HG03442 (cell line): ENCODE measurements at regions not wholly inside any gene's neighbourhood (a gene's known extent, or its start where the extent isn't known, plus 50 kb on each side); places are given as distances from the start of the nearest gene placed in this dataset.

Source experiments
- ATAC-seq: cut with Tn5 transposase; IDR thresholded peaks from one replicate; pipeline ENCODE4 v1.9.1; 2021; ENCODE audit warnings: mild to moderate bottlenecking, moderate library complexity; ENCODE audit not compliant: unreplicated experiment

DNA sequence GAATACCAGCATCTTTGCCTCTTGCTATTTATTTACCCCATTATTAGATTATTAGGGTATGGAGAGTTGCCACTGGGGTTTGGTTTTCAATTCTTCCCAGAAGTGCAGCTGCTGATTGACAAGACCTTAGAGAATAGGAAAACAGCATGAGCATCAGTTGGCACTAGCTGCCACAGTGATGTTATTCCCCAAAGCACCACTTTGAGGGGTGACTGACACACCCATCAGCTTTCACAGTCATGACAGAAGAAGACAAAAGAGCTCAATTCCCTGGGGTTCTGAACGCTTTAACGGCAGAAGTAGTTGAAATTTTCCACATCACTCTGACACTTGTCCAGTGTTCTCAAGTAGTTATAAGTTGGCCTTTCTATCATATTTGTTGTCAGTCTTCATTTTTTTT lies 55.0 kb upstream of the NR3C2 start:
- no peak for ATAC-seq

DNA sequence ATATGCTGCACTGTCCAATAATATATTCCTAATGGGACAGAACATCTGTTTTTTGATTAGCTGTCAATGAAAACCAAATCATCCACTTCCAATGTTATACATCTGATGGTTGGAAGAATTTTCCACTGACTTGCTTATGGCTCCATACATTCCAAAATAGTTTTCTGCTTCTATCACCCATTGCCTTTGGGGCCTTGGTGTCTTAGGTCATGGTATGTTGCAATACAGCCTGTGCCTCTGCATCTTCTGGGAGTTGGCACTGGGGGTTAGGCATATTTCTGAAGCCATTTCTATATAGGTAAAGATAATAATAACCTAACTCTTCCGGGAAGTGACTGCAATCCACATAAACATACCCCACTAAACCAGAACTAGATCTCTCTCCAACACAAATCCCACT lies 53.2 kb upstream of the NR3C2 start:
- ATAC-seq, result no peak
